ENCODE measurements at regions not wholly inside any gene's neighbourhood (a gene's known extent, or its start where the extent isn't known, plus 50 kb on each side); places are given as distances from the start of the nearest gene placed in this dataset.

DNA sequence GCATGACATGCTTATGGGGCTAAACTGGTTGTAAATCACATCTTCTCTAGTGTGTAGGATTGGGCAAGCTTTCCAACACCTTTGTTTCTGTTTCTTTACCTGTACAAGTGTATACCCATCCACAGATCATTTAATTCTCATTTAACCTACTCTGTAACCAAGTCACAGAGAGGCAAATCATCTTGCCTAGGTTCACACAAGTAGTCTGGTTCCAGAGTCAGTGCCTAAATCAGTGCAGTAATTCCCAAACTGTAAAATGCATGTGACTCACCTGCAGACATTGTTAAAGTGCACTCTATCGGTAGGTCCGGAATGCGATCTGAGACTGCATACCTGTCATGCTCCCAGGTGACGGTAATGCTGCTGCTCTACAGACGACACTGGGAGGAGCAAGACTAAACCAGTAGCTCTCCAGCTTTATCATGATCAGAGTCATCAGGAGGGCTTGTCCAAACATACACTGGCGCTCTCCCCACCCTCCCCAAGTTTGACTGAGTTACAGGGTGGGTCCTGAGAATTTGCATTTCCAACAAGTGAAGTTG lies 107.9 kb upstream of the FREM1 start:
- Histone ChIP-seq H3K9me3 (ENCODE audit: insufficient read depth in 2 of 2, low read depth in 1 of 2, low read length in 1 of 2) (no peaks in the 10 kb centered on the region), H3K4me1 (replicated peaks in 1 of 4; ENCODE audit: control insufficient read depth in 3 of 4, insufficient read depth in 4 of 4, low read length in 3 of 4) (no peaks in the 10 kb centered on the region), H3K23me2 (ENCODE audit: low read depth, low read length) (peaks cover 2% of the 10 kb centered on the region; the same call in 1 of the 2 replicates), H2BK15ac (ENCODE audit: low read length) (no peak overlapping the region), H3K36me3 (ENCODE audit: control insufficient read depth in 2 of 4, insufficient read depth in 4 of 4, low read length in 3 of 4) (no peaks in the 10 kb centered on the region), H3K14ac (ENCODE audit: insufficient read length) (no peak overlapping the region), H2BK5ac (ENCODE audit: low read depth, low read length) (no peak overlapping the region), H3K27ac (ENCODE audit: low read depth, low read length) (no peak overlapping the region), H3K23ac (ENCODE audit: insufficient read length) (no peak overlapping the region), H3K4ac (replicated peaks; ENCODE audit: insufficient read length, low read depth, low read length) (no peak overlapping the region), H2AFZ (ENCODE audit: low read length) (no peak overlapping the region), H3K18ac (ENCODE audit: extremely low read depth, low read length) (no peak overlapping the region), H3K79me1 (ENCODE audit: low read depth, low read length) (no peaks in the 10 kb centered on the region), H3K4me3 (ENCODE audit: extremely low read depth in 1 of 4, insufficient read depth in 2 of 4, low read depth in 3 of 4, low read length in 4 of 4) (no peak overlapping the region), H2BK120ac (replicated peaks; ENCODE audit: low read depth, low read length) (no peak overlapping the region), H3K4me2 (ENCODE audit: insufficient read depth in 1 of 2, low read depth in 2 of 2, low read length in 2 of 2) (no peak overlapping the region), H4K5ac (ENCODE audit: insufficient read length, low read depth, low read length) (no peak overlapping the region), H2BK12ac (ENCODE audit: low read depth, low read length) (no peak overlapping the region), H4K8ac (ENCODE audit: extremely low read depth, insufficient read depth, low read length) (no peak overlapping the region), H3K9ac (replicated peaks in 1 of 4; ENCODE audit: extremely low read depth in 1 of 4, low read depth in 3 of 4, low read length in 3 of 4) (no peak overlapping the region), H3K79me2 (ENCODE audit: control insufficient read depth in 1 of 2, insufficient read depth in 2 of 2, low read length in 2 of 2) (no peaks in the 10 kb centered on the region), H4K91ac (replicated peaks; ENCODE audit: insufficient read length, low read length) (no peak overlapping the region), H3K27me3 (replicated peaks in 1 of 4; ENCODE audit: control insufficient read depth in 3 of 4, extremely low read depth in 1 of 4, insufficient read depth in 3 of 4, low read length in 3 of 4) (no peaks in the 10 kb centered on the region), H2BK20ac (ENCODE audit: low read length) (no peak overlapping the region), H3K56ac (replicated peaks; ENCODE audit: insufficient read length, low read depth, low read length) (no peak overlapping the region), H2AK5ac (ENCODE audit: low read depth, low read length) (no peak overlapping the region), H4K20me1 (replicated peaks in 1 of 2; ENCODE audit: control insufficient read depth in 1 of 2, insufficient read depth in 2 of 2, low read length in 2 of 2) (no peaks in the 10 kb centered on the region)
- DNase-seq (ENCODE audit: low read depth in 1 of 2, low spot score in 2 of 2) (no peak), FAIRE-seq (no peak)
- TF ChIP-seq TEAD4 (IDR thresholded peaks at IDR 0.05; ENCODE audit: low read depth, low read length), result no peak
- no peak for TF ChIP-seq SUZ12 (IDR thresholded peaks at IDR 0.05; ENCODE audit: low read length)
- WGBS, 2 experiments (ENCODE audit: extremely low coverage in 1 of 2, insufficient coverage in 1 of 2, insufficient read length in 1 of 2, insufficient replicate concordance in 2 of 2, low coverage in 1 of 2, low lambda C conversion rate in 2 of 2, missing lambda C conversion rate in 1 of 2), result 84% methylated on average over 6 of the region's 6 CpGs; no CpG with 5 or more reads in 1 of the 2 experiments
- ChIA-PET POLR2A (ENCODE audit: partially characterized antibody) (no interaction called here), CTCF (ENCODE audit: partially characterized antibody) (interaction anchor here (0.8 kb wide), 1 partner anchor 36 kb away, joined by 3 read pairs; no protein-coding TSS in a partner anchor)
